HFFc6 (cell line): ENCODE measurements at regions not wholly inside any gene's neighbourhood (a gene's known extent, or its start where the extent isn't known, plus 50 kb on each side); places are given as distances from the start of the nearest gene placed in this dataset.

Experiments
- DNase-seq: peaks from one replicate; pipeline ENCODE4 v3.0.0-alpha.2; 2018
- H3K27ac Mint-ChIP-seq: 2 replicates; pipeline ENCODE4 v1.8.0; 2020; ENCODE audit warnings: mild to moderate bottlenecking, mixed read lengths
- H3K27me3 Mint-ChIP-seq: 2 replicates; pipeline ENCODE4 v1.8.0; 2021; ENCODE audit warnings: mild to moderate bottlenecking, moderate library complexity, mixed read lengths; ENCODE audit not compliant: insufficient read depth
- H3K36me3 Mint-ChIP-seq: 2 replicates; pipeline ENCODE4 v1.8.0; 2021; ENCODE audit warnings: low read depth, mixed read lengths
- H3K4me1 Mint-ChIP-seq: 2 replicates; pipeline ENCODE4 v1.8.0; 2020; ENCODE audit warnings: low read depth, mixed read lengths
- H3K4me3 Mint-ChIP-seq: 2 replicates; pipeline ENCODE4 v1.8.0; 2020; ENCODE audit warnings: mild to moderate bottlenecking, moderate library complexity, mixed read lengths
- H3K9me3 Mint-ChIP-seq: 2 replicates; pipeline ENCODE4 v1.8.0; 2020; ENCODE audit warnings: mild to moderate bottlenecking, mixed read lengths
- TF ChIP-seq, protein P1 (sequence below): fragments of 200-600 bp; sonication (generic); IDR thresholded peaks from 2 replicates; pipeline ENCODE4 v1.5.0; 2021; ENCODE audit warnings: antibody characterized with exemption, mild to moderate bottlenecking

DNA sequence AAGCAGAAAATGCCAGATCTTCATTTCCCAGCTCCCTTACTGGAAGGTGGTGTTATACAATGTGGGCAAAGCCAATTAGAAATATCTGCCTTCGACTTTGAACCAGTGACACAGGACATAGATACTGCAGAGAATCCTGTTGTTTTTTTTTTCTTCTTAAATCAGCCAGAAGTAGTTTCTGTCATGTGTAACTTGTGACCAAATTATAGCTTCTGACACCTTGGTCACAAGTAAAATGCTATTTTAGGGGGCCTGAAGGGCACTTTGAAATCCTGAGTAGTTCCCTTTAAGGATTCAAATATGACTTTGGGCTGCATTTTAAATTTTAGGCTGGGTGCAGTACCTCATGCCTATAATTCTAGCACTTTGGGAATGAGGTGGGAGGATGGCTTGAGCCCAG is 89.0 kb upstream of the TLK1 start:
- H3K4me1 Mint-ChIP-seq = peaks cover 11% of the 10 kb centered on the region
- no peak overlapping the region for H3K4me3 Mint-ChIP-seq
- TF ChIP-seq, protein P1, sequence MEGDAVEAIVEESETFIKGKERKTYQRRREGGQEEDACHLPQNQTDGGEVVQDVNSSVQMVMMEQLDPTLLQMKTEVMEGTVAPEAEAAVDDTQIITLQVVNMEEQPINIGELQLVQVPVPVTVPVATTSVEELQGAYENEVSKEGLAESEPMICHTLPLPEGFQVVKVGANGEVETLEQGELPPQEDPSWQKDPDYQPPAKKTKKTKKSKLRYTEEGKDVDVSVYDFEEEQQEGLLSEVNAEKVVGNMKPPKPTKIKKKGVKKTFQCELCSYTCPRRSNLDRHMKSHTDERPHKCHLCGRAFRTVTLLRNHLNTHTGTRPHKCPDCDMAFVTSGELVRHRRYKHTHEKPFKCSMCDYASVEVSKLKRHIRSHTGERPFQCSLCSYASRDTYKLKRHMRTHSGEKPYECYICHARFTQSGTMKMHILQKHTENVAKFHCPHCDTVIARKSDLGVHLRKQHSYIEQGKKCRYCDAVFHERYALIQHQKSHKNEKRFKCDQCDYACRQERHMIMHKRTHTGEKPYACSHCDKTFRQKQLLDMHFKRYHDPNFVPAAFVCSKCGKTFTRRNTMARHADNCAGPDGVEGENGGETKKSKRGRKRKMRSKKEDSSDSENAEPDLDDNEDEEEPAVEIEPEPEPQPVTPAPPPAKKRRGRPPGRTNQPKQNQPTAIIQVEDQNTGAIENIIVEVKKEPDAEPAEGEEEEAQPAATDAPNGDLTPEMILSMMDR = no peak
- H3K27me3 Mint-ChIP-seq = peaks cover 8% of the 10 kb centered on the region
- peaks cover 19% of the 10 kb centered on the region for H3K9me3 Mint-ChIP-seq
- DNase-seq = no peak
- no peak overlapping the region for H3K27ac Mint-ChIP-seq
- H3K36me3 Mint-ChIP-seq = peaks cover 14% of the 10 kb centered on the region

DNA sequence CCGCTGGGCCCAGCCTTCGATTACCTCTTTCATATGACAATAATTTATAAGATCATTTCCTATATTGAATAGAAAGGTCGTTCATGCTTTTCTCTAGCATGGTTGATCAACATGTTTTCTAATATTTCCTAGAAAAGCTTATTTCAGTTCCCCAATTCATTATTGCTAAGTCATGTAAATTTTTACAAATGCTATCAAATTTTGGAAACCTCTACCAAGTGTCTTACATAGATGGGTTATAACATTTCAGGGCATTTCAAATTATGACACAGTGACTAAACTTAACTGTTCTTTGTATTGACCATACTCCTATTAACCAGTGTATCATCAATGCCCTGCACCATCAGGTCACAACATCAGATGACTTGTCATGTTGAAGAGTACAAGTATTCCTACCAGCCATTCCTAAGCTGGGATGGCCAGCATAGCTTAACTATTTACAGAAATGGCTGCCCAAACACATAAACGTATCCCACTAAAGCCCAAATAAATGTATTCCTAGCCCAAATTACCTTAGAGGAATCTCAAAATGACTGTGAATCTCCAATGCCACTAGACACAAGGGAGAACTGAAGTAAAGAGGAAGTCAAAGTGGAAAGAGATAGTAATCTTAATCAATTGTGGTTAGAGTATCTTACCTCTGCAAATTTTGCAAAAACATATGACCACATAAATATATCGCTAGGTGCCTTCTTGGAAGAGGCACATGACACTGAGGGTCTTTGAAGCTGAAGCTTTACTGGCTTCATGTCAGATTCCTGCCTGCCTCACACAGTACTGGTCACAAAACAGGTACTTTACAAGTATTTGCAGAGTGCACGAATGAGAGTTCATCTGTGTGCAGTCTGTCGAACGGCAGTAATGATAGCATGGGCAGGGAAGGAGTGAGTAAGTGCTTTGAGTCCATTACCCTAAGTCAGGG is 87.3 kb upstream of the TLK1 start:
- peaks cover 20% of the 10 kb centered on the region for H3K4me1 Mint-ChIP-seq
- H3K27me3 Mint-ChIP-seq = peaks cover 8% of the 10 kb centered on the region
- TF ChIP-seq, protein P1 = no peak
- no peak overlapping the region for H3K4me3 Mint-ChIP-seq
- peaks cover 19% of the 10 kb centered on the region for H3K9me3 Mint-ChIP-seq
- no peak for DNase-seq
- no peak overlapping the region for H3K27ac Mint-ChIP-seq
- peaks cover 14% of the 10 kb centered on the region for H3K36me3 Mint-ChIP-seq

DNA sequence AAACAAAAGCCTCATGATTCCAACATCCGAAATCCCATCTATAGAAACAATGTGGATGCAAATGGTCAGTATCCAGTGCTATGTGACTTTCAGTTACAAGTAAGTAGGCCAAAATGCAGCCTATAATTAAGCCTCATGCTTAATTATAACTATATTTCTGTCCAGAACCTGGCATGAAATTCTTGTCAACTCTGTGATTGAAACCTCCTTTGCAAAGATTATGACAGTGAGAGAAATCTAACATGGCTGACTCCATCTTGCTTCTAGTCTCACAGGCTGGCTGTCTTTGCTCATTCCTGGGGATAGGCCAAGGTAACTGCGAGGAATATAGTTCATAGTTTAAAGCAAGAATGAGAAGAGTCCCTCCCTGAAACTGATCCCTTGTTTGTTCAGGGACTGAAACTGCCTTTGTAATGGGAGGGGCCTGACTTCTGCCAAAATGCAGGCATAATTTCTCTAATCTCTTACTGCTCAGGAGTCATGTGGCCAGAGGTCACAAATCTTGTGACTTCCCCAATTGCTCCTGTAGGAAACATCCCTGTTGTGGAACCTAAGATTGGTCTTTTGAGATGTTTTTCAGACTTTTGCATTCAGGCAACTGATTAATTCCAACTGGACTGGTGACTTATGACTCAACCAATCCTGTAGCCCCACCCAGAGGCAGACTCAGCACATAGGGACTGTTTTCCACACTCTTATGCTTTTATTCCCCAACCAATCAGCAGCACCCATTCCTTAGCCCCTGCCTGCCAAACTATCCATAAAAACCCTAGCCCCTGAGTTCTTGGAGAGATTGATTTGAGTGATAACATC is 84.5 kb upstream of the TLK1 start:
- peaks cover 19% of the 10 kb centered on the region for H3K9me3 Mint-ChIP-seq
- peaks cover 20% of the 10 kb centered on the region for H3K4me1 Mint-ChIP-seq
- TF ChIP-seq, protein P1 = peak; percentile 33; the same call in 1 of the 2 replicates
- peak; percentile 39 for DNase-seq
- no peak overlapping the region for H3K4me3 Mint-ChIP-seq
- H3K27ac Mint-ChIP-seq = peak overlapping the region; percentile 84
- peaks cover 14% of the 10 kb centered on the region for H3K36me3 Mint-ChIP-seq
- H3K27me3 Mint-ChIP-seq = peaks cover 2% of the 10 kb centered on the region; the same call in 1 of the 2 replicates

DNA sequence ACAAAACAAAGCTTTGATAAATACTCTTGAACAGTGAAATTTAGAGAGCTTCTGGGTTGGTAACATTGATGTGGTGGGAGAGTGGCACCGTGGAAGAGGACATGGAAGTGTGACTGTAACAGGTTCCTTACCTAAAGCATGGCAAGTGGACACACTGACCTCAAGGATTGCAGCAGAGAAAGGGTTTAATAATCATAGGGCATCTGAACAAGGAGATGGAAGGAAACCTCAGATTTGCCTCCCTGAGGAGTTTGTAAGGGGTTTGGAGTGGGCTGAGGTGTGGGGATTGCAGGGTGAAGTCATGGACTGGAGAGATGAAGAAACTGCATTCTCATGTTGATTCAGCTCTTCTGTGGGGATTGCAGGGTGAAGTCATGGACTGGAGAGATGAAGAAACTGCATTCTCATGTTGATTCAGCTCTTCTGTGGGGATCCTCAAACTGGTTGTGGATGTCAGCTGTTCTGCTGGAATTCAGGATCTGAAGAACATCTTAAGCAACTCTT is 83.8 kb upstream of the TLK1 start:
- H3K27ac Mint-ChIP-seq = peak overlapping the region; percentile 84
- H3K9me3 Mint-ChIP-seq = peaks cover 19% of the 10 kb centered on the region
- peaks cover 2% of the 10 kb centered on the region; the same call in 1 of the 2 replicates for H3K27me3 Mint-ChIP-seq
- peak; percentile 74 for DNase-seq
- H3K4me3 Mint-ChIP-seq = no peak overlapping the region
- TF ChIP-seq, protein P1 = no peak
- H3K36me3 Mint-ChIP-seq = peaks cover 14% of the 10 kb centered on the region
- peaks cover 20% of the 10 kb centered on the region for H3K4me1 Mint-ChIP-seq

DNA sequence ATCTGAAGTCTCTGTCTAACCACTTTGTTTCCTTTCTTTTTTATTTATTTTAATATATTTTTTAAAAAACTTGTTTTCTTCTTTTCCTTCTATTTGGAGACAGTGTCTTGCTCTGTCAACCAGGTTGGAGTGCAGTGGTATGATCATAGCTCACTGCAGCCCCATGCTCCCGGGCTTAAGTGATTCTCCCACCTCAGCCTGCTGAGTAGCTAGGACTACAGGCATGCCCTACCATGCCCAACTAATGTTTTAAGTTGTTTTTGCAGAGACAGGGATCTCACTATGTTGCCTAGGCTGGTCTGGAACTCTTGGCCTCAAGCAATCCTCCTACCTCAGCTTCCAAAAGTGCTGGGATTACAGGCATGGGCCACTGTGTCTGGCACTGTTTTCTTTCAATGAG is 81.1 kb upstream of the TLK1 start:
- no peak for DNase-seq
- TF ChIP-seq, protein P1 = no peak
- Mint-ChIP-seq H3K36me3 (peaks cover 14% of the 10 kb centered on the region), H3K27me3 (peaks cover 2% of the 10 kb centered on the region; the same call in 1 of the 2 replicates), H3K27ac (no peak overlapping the region), H3K4me1 (peaks cover 20% of the 10 kb centered on the region), H3K4me3 (no peak overlapping the region), H3K9me3 (peaks cover 19% of the 10 kb centered on the region)
